Neural cell (in vitro differentiated cells): ENCODE measurements at regions not wholly inside any gene's neighbourhood (a gene's known extent, or its start where the extent isn't known, plus 50 kb on each side); places are given as distances from the start of the nearest gene placed in this dataset.

Experiments
- H2AFZ ChIP-seq: fragments of 200-600, 300-800 bp; sonication (generic), shearing (Covaris generic); 2 replicates; pipeline ENCODE4 v1.6.0; 2014; ENCODE audit warnings: low read depth, mild to moderate bottlenecking, antibody characterized with exemption, low read length, moderate library complexity
- H3F3A ChIP-seq: fragments of 200-600 bp; shearing (Covaris generic); 2 replicates; pipeline ENCODE4 v1.6.1; 2016; ENCODE audit warnings: mild to moderate bottlenecking, moderate library complexity, mixed read lengths, antibody characterized with exemption, low read length; ENCODE audit not compliant: insufficient read depth, poor library complexity, severe bottlenecking
- H3K27ac ChIP-seq: fragments of 200-600, 300-800 bp; sonication (generic), shearing (Covaris generic); 2 replicates; pipeline ENCODE4 v1.5.1; 2014; ENCODE audit warnings: mild to moderate bottlenecking, low read length, moderate library complexity
- H3K27me3 ChIP-seq: fragments of 300-800, 200-600 bp; sonication (generic), shearing (Covaris generic); 2 replicates; pipeline ENCODE4 v1.6.0; 2014; ENCODE audit warnings: mild to moderate bottlenecking, low read depth, low read length, moderate library complexity; ENCODE audit not compliant: insufficient read depth
- H3K36me3 ChIP-seq: fragments of 300-800, 200-600 bp; sonication (generic), shearing (Covaris generic); 2 replicates; pipeline ENCODE4 v1.5.1; 2014; ENCODE audit warnings: mild to moderate bottlenecking, antibody characterized with exemption, low read length, moderate library complexity; ENCODE audit not compliant: insufficient read depth
- H3K4me2 ChIP-seq: fragments of 300-800, 200-600 bp; sonication (generic), shearing (Covaris generic); 2 replicates; pipeline ENCODE4 v1.6.0; 2014; ENCODE audit warnings: mild to moderate bottlenecking, low read length
- H3K4me3 ChIP-seq: fragments of 300-800, 200-600 bp; sonication (generic), shearing (Covaris generic); 2 replicates; pipeline ENCODE4 v1.5.1; 2014; ENCODE audit warnings: mild to moderate bottlenecking, low read length, moderate library complexity
- H3K79me2 ChIP-seq: fragments of 200-600 bp; shearing (Covaris generic); replicated peaks from 2 replicates; pipeline ENCODE4 v1.6.0; 2014; ENCODE audit warnings: mild to moderate bottlenecking, low read length, moderate library complexity; ENCODE audit not compliant: insufficient read depth
- H3K9ac ChIP-seq: fragments of 300-800, 200-600 bp; sonication (generic), shearing (Covaris generic); 2 replicates; pipeline ENCODE4 v1.6.1; 2016; ENCODE audit warnings: mild to moderate bottlenecking, low read length, mixed read lengths
- H3K9me2 ChIP-seq: fragments of 200-600 bp; shearing (Covaris generic); 2 replicates; pipeline ENCODE4 v1.6.1; 2016; ENCODE audit warnings: mild to moderate bottlenecking, low read length, mixed read lengths; ENCODE audit not compliant: insufficient read depth
- H3K9me3 ChIP-seq: fragments of 200-600, 300-800 bp; sonication (generic), shearing (Covaris generic); 2 replicates; pipeline ENCODE4 v1.6.1; 2016; ENCODE audit warnings: mild to moderate bottlenecking, mixed run types, low read length, moderate library complexity, mixed read lengths
- H4K20me1 ChIP-seq: fragments of 200-600 bp; shearing (Covaris generic); 2 replicates; pipeline ENCODE4 v1.6.1; 2016; ENCODE audit warnings: mild to moderate bottlenecking, mixed run types; ENCODE audit not compliant: insufficient read depth
- CTCF ChIP-seq: fragments of 450-650 bp; IDR thresholded peaks from 2 replicates; pipeline ENCODE4 v1.5.1; 2014; ENCODE audit warnings: antibody characterized with exemption, mild to moderate bottlenecking, moderate library complexity; ENCODE audit not compliant: poor library complexity, severe bottlenecking
- EP300 ChIP-seq: fragments of 450-650 bp; conservative IDR thresholded peaks from 2 replicates; pipeline ENCODE4 v1.6.1; 2014; ENCODE audit warnings: antibody characterized with exemption, mild to moderate bottlenecking, moderate library complexity; ENCODE audit not compliant: poor library complexity, severe bottlenecking
- EZH2 ChIP-seq: fragments of 200-600, 300-800 bp; shearing (Covaris generic), sonication (generic); IDR thresholded peaks from 2 replicates; pipeline ENCODE4 v1.6.1; 2014; ENCODE audit warnings: antibody characterized with exemption, low read length, borderline replicate concordance, mild to moderate bottlenecking; ENCODE audit not compliant: insufficient read depth, poor library complexity, severe bottlenecking
- MXI1 ChIP-seq: fragments of 450-650 bp; conservative IDR thresholded peaks from 2 replicates; pipeline ENCODE4 v1.6.1; 2014; ENCODE audit warnings: antibody characterized with exemption, mild to moderate bottlenecking; ENCODE audit not compliant: poor library complexity, severe bottlenecking
- POLR2AphosphoS5 ChIP-seq: IDR thresholded peaks from 2 replicates; pipeline ENCODE4 v1.6.1; 2012
- RAD21 ChIP-seq: fragments of 450-650 bp; conservative IDR thresholded peaks from 2 replicates; pipeline ENCODE4 v1.6.1; 2014; ENCODE audit warnings: antibody characterized with exemption, mild to moderate bottlenecking, moderate library complexity
- REST ChIP-seq: IDR thresholded peaks from 2 replicates; pipeline ENCODE4 v1.6.1; 2012; ENCODE audit warnings: borderline replicate concordance
- SMC3 ChIP-seq: fragments of 450-650 bp; conservative IDR thresholded peaks from 2 replicates; pipeline ENCODE4 v1.6.1; 2014; ENCODE audit warnings: antibody characterized with exemption, mild to moderate bottlenecking, moderate library complexity; ENCODE audit not compliant: poor library complexity
- TAF1 ChIP-seq: IDR thresholded peaks from 2 replicates; pipeline ENCODE4 v1.6.1; 2012; ENCODE audit warnings: low read depth

- no peak for TF ChIP-seq REST
These were observed 2330.1 kb downstream of the PCDH9 start (continued) for GRCh38 chr13:64900039-64900438.

- no peaks in the 10 kb centered on the region for H3K36me3 ChIP-seq
- H3K79me2 ChIP-seq = no peaks in the 10 kb centered on the region
- TF ChIP-seq TAF1 = no peak
- TF ChIP-seq SMC3 = no peak
- TF ChIP-seq POLR2AphosphoS5 = no peak
- no peak for TF ChIP-seq MXI1
- H3K9me2 ChIP-seq = no peaks in the 10 kb centered on the region
- H3K4me2 ChIP-seq = no peak overlapping the region
- no peaks in the 10 kb centered on the region for H3K9me3 ChIP-seq
- H2AFZ ChIP-seq = no peak overlapping the region
- no peak overlapping the region for H3K9ac ChIP-seq
- H4K20me1 ChIP-seq = no peaks in the 10 kb centered on the region
- H3K27ac ChIP-seq = no peak overlapping the region
- no peak overlapping the region for H3K4me3 ChIP-seq
- no peaks in the 10 kb centered on the region for H3F3A ChIP-seq
- H3K27me3 ChIP-seq = no peaks in the 10 kb centered on the region
These were observed 2345.2 kb downstream of the PCDH9 start for GRCh38 chr13:64884976-64885375.

- H3K4me2 ChIP-seq = no peak overlapping the region
- H3K27ac ChIP-seq = peak overlapping the region; percentile 29
- H3K27me3 ChIP-seq = no peaks in the 10 kb centered on the region
- no peaks in the 10 kb centered on the region for H3K9me2 ChIP-seq
- H3K4me3 ChIP-seq = no peak overlapping the region
- no peaks in the 10 kb centered on the region for H3K36me3 ChIP-seq
- H4K20me1 ChIP-seq = no peaks in the 10 kb centered on the region
- H3K9me3 ChIP-seq = no peaks in the 10 kb centered on the region
- TF ChIP-seq CTCF (no peak), EZH2 (no peak), TAF1 (no peak), REST (no peak), MXI1 (no peak), SMC3 (no peak), RAD21 (no peak), POLR2AphosphoS5 (no peak), EP300 (no peak)
- H3F3A ChIP-seq = no peaks in the 10 kb centered on the region
- no peak overlapping the region for H3K9ac ChIP-seq
- no peak overlapping the region for H2AFZ ChIP-seq
- no peaks in the 10 kb centered on the region for H3K79me2 ChIP-seq
These were observed 2353.0 kb downstream of the PCDH9 start for GRCh38 chr13:64877176-64877575.
